ENCODE measurements at regions not wholly inside any gene's neighbourhood (a gene's known extent, or its start where the extent isn't known, plus 50 kb on each side); places are given as distances from the start of the nearest gene placed in this dataset.

DNA sequence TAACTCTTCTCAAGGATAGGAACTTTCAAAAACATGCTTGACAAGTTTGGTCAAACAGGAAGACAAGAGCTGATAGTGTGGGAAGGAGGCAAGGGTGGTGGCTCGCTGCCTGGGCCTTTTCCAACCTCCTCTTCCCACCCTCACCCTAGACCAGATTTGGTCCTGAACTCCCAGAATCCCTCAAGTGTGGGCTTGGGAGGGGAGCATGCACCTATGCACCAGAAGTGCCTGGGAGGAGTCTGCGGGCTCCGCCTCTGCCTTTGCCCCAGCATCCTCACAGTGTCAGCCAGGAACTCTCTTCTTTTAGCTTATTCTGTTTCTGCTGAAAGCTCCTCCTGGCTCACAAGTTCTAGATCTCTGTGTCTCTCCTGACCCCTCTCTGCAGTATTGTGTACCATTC is 126.2 kb upstream of the MRPS22 start:
- Histone ChIP-seq H3K27ac (no peak overlapping the region), H3K9me3 (no peaks in the 10 kb centered on the region), H3K27me3 (no peaks in the 10 kb centered on the region), H3K4me1 (no peaks in the 10 kb centered on the region), H3K36me3 (no peaks in the 10 kb centered on the region), H3K4me3 (no peak overlapping the region)
- DNase-seq (ENCODE audit: low spot score) = no peak
- TF ChIP-seq, protein P1, sequence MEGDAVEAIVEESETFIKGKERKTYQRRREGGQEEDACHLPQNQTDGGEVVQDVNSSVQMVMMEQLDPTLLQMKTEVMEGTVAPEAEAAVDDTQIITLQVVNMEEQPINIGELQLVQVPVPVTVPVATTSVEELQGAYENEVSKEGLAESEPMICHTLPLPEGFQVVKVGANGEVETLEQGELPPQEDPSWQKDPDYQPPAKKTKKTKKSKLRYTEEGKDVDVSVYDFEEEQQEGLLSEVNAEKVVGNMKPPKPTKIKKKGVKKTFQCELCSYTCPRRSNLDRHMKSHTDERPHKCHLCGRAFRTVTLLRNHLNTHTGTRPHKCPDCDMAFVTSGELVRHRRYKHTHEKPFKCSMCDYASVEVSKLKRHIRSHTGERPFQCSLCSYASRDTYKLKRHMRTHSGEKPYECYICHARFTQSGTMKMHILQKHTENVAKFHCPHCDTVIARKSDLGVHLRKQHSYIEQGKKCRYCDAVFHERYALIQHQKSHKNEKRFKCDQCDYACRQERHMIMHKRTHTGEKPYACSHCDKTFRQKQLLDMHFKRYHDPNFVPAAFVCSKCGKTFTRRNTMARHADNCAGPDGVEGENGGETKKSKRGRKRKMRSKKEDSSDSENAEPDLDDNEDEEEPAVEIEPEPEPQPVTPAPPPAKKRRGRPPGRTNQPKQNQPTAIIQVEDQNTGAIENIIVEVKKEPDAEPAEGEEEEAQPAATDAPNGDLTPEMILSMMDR (IDR thresholded peaks at IDR 0.05) = no peak

DNA sequence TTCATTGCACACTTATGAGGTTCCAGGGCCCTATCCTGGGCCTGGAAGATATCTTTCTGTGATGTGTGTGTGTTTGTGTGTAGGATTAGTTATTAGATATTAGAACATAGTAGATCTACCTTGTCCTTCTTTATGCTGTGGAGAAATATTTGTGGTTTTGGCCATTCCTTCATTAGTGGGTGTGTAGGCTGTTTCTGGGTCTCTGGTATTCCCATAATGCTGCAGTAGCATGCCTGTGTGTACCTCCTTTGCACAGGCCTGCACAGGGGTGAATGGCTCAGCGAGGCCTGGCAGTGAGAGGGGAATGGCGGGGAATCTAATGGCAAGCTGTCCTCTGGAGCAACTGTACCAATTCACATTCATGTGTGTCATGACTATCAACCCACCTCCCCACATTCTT is 125.8 kb upstream of the MRPS22 start:
- Histone ChIP-seq H3K27me3 (no peaks in the 10 kb centered on the region), H3K4me1 (no peaks in the 10 kb centered on the region), H3K9me3 (no peaks in the 10 kb centered on the region), H3K4me3 (no peak overlapping the region), H3K36me3 (no peaks in the 10 kb centered on the region), H3K27ac (no peak overlapping the region)
- DNase-seq (ENCODE audit: low spot score) = no peak
- TF ChIP-seq, protein P1 (IDR thresholded peaks at IDR 0.05) = no peak

DNA sequence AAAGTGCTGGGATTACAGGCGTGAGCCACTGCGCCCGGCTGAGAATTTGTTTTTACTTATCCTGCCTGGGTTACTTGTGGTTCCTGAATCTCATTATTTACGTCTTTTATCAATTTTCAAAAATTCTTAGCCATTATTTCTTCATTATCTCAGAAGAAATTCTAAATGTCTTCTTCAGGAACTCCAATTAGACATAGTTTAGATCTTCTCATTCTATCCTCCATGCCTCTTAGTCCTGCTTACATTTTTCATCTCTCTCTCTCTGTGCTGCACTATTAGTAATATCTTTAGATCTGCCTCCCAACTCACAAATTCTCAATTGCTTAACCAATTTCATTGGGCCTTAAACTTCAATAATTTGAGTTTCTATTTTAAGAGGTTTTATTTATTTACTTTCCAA is 124.4 kb upstream of the MRPS22 start:
- no peaks in the 10 kb centered on the region for H3K9me3 ChIP-seq
- TF ChIP-seq, protein P1 (IDR thresholded peaks at IDR 0.05) = no peak

DNA sequence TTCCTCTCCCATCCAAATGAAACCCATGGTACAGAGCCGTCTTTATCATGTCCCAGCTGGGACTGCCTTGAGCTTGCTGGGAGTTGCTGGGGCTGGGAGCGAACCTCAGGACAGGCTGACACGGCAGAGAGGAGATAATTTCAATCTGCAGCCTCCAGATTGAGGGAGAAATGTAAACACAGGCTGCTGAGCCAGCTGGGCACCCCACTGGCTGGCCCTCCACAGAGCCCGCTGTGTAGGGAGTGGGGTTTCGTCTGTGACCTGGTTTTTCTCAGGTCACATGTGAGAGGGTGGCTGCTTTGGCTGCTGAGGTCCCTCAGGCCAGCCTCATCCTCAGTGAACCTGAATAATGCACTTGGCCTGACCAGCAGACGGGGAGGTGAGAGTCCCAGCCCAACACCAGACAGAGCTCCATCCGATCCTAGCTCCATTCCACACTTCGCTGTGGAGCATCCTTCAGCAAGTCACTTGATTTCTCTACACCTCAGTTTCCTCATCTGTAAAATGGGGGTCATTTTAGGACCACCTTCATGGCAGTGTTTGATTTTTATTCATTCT is 121.6 kb upstream of the MRPS22 start:
- peaks cover 0 to 5% of the 10 kb centered on the region in 2 donors for H3K4me1 ChIP-seq
- H3K4me3 ChIP-seq = no peak overlapping the region
- no peaks in the 10 kb centered on the region for H3K9me3 ChIP-seq

More for the DNA sequence above, 124.4 kb upstream of the MRPS22 start:
- Histone ChIP-seq H3K27ac (no peak overlapping the region), H3K27me3 (no peaks in the 10 kb centered on the region), H3K4me3 (no peak overlapping the region), H3K36me3 (no peaks in the 10 kb centered on the region), H3K4me1 (no peaks in the 10 kb centered on the region)
- no peak for DNase-seq (ENCODE audit: low spot score)

DNA sequence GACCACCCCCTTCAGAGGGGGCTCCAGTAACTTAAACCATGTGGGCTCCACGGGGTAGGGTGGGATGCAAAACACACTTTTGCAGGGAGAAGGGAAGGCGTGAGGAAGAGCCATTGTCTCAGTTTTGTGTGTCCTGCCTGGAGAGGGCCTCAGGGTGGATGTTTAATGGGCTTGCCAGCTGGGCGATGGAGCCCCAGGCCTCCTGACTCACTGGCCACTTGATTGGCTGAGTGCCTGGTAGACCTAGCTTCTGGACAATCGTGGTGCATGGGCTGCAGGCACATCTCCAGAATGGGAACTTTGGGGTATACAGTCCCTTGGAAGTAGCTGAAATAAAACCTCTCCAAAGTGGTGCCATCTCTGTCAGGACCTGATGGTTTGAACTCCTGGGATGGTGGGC is 118.3 kb upstream of the MRPS22 start:
- Histone ChIP-seq H3K4me1 (peaks cover 0 to 5% of the 10 kb centered on the region in 2 donors), H3K9me3 (no peaks in the 10 kb centered on the region), H3K36me3 (no peaks in the 10 kb centered on the region), H3K4me3 (no peak overlapping the region), H3K27me3 (no peaks in the 10 kb centered on the region), H3K27ac (no peak overlapping the region)
- DNase-seq (ENCODE audit: low spot score) = no peak
- TF ChIP-seq, protein P1 (IDR thresholded peaks at IDR 0.05) = no peak

More for the DNA sequence above, 121.6 kb upstream of the MRPS22 start:
- no peak overlapping the region for H3K27ac ChIP-seq
- no peaks in the 10 kb centered on the region for H3K36me3 ChIP-seq
- TF ChIP-seq, protein P1 (IDR thresholded peaks at IDR 0.05) = no peak
- H3K27me3 ChIP-seq = no peaks in the 10 kb centered on the region
- DNase-seq (ENCODE audit: low spot score) = no peak

DNA sequence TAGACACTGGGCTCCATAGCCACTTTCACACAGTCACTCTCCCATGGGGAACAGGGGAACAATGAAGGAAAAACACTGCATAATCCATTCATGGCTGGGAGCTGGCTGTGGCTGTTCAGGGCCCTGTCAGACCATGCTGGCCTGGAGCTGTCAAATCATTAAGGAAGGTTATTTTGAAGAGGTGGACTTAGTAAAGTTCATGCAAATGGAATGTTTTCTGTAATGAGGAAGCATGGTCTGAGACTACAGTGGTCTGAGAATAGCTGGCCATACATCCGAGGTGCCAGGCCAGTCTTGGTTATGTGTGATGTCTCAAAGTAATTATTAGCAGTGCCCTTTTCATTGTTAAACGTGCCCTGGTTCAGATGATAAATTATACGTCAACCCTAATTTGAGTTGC is 117.1 kb upstream of the MRPS22 start:
- TF ChIP-seq, protein P1 (IDR thresholded peaks at IDR 0.05) = no peak
- Histone ChIP-seq H3K27me3 (no peaks in the 10 kb centered on the region), H3K36me3 (no peaks in the 10 kb centered on the region), H3K27ac (no peak overlapping the region), H3K4me1 (peaks cover 0 to 5% of the 10 kb centered on the region in 2 donors), H3K9me3 (no peaks in the 10 kb centered on the region), H3K4me3 (no peak overlapping the region)
- no peak for DNase-seq (ENCODE audit: low spot score)
